WTC11 (cell line): ENCODE measurements at regions not wholly inside any gene's neighbourhood (a gene's known extent, or its start where the extent isn't known, plus 50 kb on each side); places are given as distances from the start of the nearest gene placed in this dataset.

Source experiments
- ATAC-seq: fragments of 200-7000 bp; cut with Tn5 transposase; 2 replicates; pipeline ENCODE4 v1.10.0; 2021; ENCODE audit warnings: mild to moderate bottlenecking, moderate library complexity
- CTCF ChIA-PET: fragments of 300-600 bp; sonication (Branson Sonifier 250); formaldehyde crosslinking; loops from one replicate; lab custom pipeline; 2021; ENCODE audit warnings: antibody characterized with exemption; lab: Charles Lee
- POLR2A ChIA-PET: fragments of 350-600 bp; sonication (Branson Sonifier 250); formaldehyde crosslinking; loops from one replicate; lab custom pipeline; 2021; ENCODE audit warnings: antibody characterized with exemption; lab: Charles Lee
- DNase-seq: peaks from one replicate; pipeline ENCODE4 v3.0.0; 2021; ENCODE audit warnings: low spot score
- H3K27ac Mint-ChIP-seq: 2 replicates; pipeline ENCODE4 v1.8.0; 2021; ENCODE audit warnings: mixed read lengths
- H3K27me3 Mint-ChIP-seq: 2 replicates; pipeline ENCODE4 v1.8.0; 2021; ENCODE audit warnings: low read depth, mild to moderate bottlenecking, moderate library complexity, mixed read lengths
- H3K36me3 Mint-ChIP-seq: 2 replicates; pipeline ENCODE4 v1.8.0; 2021; ENCODE audit warnings: mixed read lengths
- H3K4me1 Mint-ChIP-seq: 2 replicates; pipeline ENCODE4 v1.8.0; 2022; ENCODE audit warnings: mixed read lengths
- H3K4me3 Mint-ChIP-seq: 2 replicates; pipeline ENCODE4 v1.8.0; 2021; ENCODE audit warnings: mild to moderate bottlenecking, moderate library complexity, mixed read lengths
- H3K9me3 Mint-ChIP-seq: 2 replicates; pipeline ENCODE4 v1.8.0; 2021; ENCODE audit warnings: mixed read lengths
- CBFB ChIP-seq: sonication (generic); formaldehyde crosslinking; IDR thresholded peaks from 2 replicates; pipeline ENCODE4 v1.8.1; 2022; ENCODE audit warnings: mild to moderate bottlenecking, low read depth, missing genetic modification reagents
- ESRRA ChIP-seq: sonication (generic); formaldehyde crosslinking; IDR thresholded peaks from 2 replicates; pipeline ENCODE4 v1.8.1; 2022; ENCODE audit warnings: mild to moderate bottlenecking, missing genetic modification reagents, borderline replicate concordance
- FOXJ3 ChIP-seq: sonication (generic); formaldehyde crosslinking; IDR thresholded peaks from 2 replicates; pipeline ENCODE4 v1.9.0; 2021; ENCODE audit warnings: missing genetic modification reagents, mild to moderate bottlenecking, borderline replicate concordance
- MYBL2 ChIP-seq: sonication (generic); formaldehyde crosslinking; IDR thresholded peaks from 2 replicates; pipeline ENCODE4 v1.8.1; 2023; ENCODE audit warnings: mild to moderate bottlenecking, moderate library complexity, missing genetic modification reagents
- NFATC4 ChIP-seq: fragments of 250-450 bp; sonication (Bioruptor Pico); IDR thresholded peaks from 2 replicates; pipeline ENCODE4 v1.9.0; 2021; ENCODE audit warnings: mild to moderate bottlenecking
- NFE2L1 ChIP-seq: sonication (generic); formaldehyde crosslinking; IDR thresholded peaks from 2 replicates; pipeline ENCODE4 v1.8.1; 2023; ENCODE audit warnings: missing genetic modification reagents
- OVOL2 ChIP-seq: fragments of 250-450 bp; sonication (Bioruptor Pico); IDR thresholded peaks from 2 replicates; pipeline ENCODE4 v1.9.0; 2021; ENCODE audit warnings: mild to moderate bottlenecking, borderline replicate concordance
- RELA ChIP-seq: sonication (generic); formaldehyde crosslinking; IDR thresholded peaks from 2 replicates; pipeline ENCODE4 v1.8.1; 2022; ENCODE audit warnings: missing genetic modification reagents, mild to moderate bottlenecking, borderline replicate concordance
- TEAD1 ChIP-seq: sonication (generic); formaldehyde crosslinking; IDR thresholded peaks from 2 replicates; pipeline ENCODE4 v1.8.0; 2022; ENCODE audit warnings: mild to moderate bottlenecking, missing genetic modification reagents
- ZNF219 ChIP-seq: sonication (generic); formaldehyde crosslinking; IDR thresholded peaks from 2 replicates; pipeline ENCODE4 v1.8.0; 2023; ENCODE audit warnings: missing genetic modification reagents, mild to moderate bottlenecking, borderline replicate concordance
- ZNF423 ChIP-seq: fragments of 250-450 bp; sonication (Bioruptor Pico); IDR thresholded peaks from 2 replicates; pipeline ENCODE4 v2.1.2; 2022; ENCODE audit warnings: mild to moderate bottlenecking, moderate library complexity
- ZNF671 ChIP-seq: fragments of 250-450 bp; sonication (Bioruptor Pico); IDR thresholded peaks from 2 replicates; pipeline ENCODE4 v1.8.0; 2021; ENCODE audit warnings: mild to moderate bottlenecking
- TF ChIP-seq, protein P1 (sequence below): sonication (generic); formaldehyde crosslinking; IDR thresholded peaks from 2 replicates; pipeline ENCODE4 v1.8.1; 2022; ENCODE audit warnings: low read depth, mild to moderate bottlenecking, moderate library complexity, missing genetic modification reagents, borderline replicate concordance
- TF ChIP-seq, protein P2 (sequence below): fragments of 250-450 bp; sonication (Bioruptor Pico); IDR thresholded peaks from 2 replicates; pipeline ENCODE4 v1.8.0; 2021; ENCODE audit warnings: mild to moderate bottlenecking
- TF ChIP-seq, protein P3 (sequence below): fragments of 250-450 bp; sonication (Bioruptor Pico); IDR thresholded peaks from 2 replicates; pipeline ENCODE4 v1.9.0; 2021; ENCODE audit warnings: mild to moderate bottlenecking, borderline replicate concordance
- TF ChIP-seq, protein P4 (sequence below): sonication (generic); formaldehyde crosslinking; IDR thresholded peaks from 2 replicates; pipeline ENCODE4 v1.8.1; 2023; ENCODE audit warnings: mild to moderate bottlenecking, missing genetic modification reagents, moderate library complexity
- TF ChIP-seq, protein P5 (sequence below): sonication (generic); formaldehyde crosslinking; IDR thresholded peaks from 2 replicates; pipeline ENCODE4 v1.8.0; 2023; ENCODE audit warnings: missing genetic modification reagents
- TF ChIP-seq, protein P6 (sequence below): fragments of 250-450 bp; sonication (Bioruptor Pico); IDR thresholded peaks from 2 replicates; pipeline ENCODE4 v1.9.0; 2021; ENCODE audit warnings: mild to moderate bottlenecking
- TF ChIP-seq, protein P7 (sequence below): sonication (generic); formaldehyde crosslinking; IDR thresholded peaks from 2 replicates; pipeline ENCODE4 v1.8.1; 2022; ENCODE audit warnings: missing genetic modification reagents, borderline replicate concordance
- TF ChIP-seq, protein P8 (sequence below): fragments of 250-450 bp; sonication (Bioruptor Pico); IDR thresholded peaks from 2 replicates; pipeline ENCODE4 v1.9.0; 2021; ENCODE audit warnings: moderate library complexity, mild to moderate bottlenecking, inconsistent platforms, borderline replicate concordance
- TF ChIP-seq, protein P9 (sequence below): fragments of 250-450 bp; sonication (Bioruptor Pico); IDR thresholded peaks from 2 replicates; pipeline ENCODE4 v2.1.2; 2022; ENCODE audit warnings: mild to moderate bottlenecking, moderate library complexity

DNA sequence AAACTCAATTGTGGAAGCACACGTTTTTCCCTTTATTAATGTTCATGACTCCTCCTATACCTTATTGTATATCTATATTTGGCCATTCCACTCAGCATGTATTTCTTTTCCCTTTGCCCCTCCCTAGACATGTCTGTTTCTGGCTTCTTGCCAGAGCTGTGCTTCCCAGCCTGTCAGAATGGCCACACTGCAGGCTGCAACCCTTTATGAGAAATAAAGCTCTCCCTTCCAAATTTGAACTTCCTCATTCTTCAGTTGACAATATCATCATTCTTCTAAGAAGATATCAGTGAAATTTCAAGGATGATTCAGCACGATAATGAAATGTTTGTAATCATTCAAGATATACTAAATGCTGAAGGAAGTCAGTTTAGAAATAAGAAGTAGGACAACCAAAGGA, 107.6 kb upstream of the PRSS3 start (continued):
- TF ChIP-seq ZNF671 (CRISPR knock-in tag) (no peak), MYBL2 (CRISPR knock-in tag) (no peak)

DNA sequence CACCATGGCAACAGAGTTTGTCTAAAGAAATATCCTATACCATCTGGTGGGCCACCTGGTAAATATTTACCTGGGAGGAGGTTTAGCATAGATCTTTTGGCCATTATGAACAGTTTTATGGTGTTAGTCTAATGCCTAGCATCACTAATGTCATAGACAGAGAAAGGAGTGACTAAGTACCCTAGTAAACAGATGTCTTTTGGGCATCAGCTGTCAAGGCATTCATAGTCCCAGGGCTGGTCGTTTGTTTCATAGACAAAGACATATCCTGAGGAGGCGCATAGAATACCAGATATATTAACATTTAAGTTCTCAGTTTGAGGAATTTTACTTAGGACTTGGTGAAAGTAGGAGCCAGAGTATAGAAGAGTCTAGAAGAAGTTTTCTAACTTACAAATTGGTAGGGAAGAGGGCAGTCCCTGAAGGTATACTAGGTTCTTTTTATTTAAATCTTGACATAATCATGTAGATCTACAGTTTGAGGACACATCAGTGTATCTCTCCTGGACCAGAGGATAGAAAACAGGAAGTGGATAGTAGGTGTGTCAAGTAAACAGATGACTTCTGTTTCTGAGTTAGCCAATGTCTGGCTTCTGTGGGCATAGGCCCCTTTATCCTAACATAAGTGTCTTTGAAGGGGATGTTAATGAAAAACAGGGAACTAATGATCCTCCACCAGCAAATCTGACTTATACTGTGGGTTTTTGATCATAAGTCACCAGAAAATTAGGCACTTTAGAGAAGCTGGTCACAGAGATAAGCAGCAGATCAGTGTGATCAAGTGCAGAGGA, 105.0 kb upstream of the PRSS3 start:
- Mint-ChIP-seq H3K27me3 (peaks cover 21% of the 10 kb centered on the region), H3K9me3 (no peaks in the 10 kb centered on the region), H3K36me3 (no peaks in the 10 kb centered on the region), H3K4me3 (no peak overlapping the region), H3K4me1 (no peaks in the 10 kb centered on the region), H3K27ac (no peak overlapping the region)
- no peak for DNase-seq
- no peak for ATAC-seq
- ChIA-PET CTCF (no interaction called here), POLR2A (no interaction called here)
- TF ChIP-seq, protein P1, sequence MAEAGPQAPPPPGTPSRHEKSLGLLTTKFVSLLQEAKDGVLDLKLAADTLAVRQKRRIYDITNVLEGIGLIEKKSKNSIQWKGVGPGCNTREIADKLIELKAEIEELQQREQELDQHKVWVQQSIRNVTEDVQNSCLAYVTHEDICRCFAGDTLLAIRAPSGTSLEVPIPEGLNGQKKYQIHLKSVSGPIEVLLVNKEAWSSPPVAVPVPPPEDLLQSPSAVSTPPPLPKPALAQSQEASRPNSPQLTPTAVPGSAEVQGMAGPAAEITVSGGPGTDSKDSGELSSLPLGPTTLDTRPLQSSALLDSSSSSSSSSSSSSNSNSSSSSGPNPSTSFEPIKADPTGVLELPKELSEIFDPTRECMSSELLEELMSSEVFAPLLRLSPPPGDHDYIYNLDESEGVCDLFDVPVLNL = no peak
- TF ChIP-seq RELA (no peak), NFATC4 (CRISPR knock-in tag) (no peak), OVOL2 (CRISPR knock-in tag) (no peak), ZNF219 (no peak), FOXJ3 (no peak), CBFB (CRISPR knock-in tag) (no peak), ZNF423 (CRISPR knock-in tag) (no peak)
- TF ChIP-seq, protein P2, sequence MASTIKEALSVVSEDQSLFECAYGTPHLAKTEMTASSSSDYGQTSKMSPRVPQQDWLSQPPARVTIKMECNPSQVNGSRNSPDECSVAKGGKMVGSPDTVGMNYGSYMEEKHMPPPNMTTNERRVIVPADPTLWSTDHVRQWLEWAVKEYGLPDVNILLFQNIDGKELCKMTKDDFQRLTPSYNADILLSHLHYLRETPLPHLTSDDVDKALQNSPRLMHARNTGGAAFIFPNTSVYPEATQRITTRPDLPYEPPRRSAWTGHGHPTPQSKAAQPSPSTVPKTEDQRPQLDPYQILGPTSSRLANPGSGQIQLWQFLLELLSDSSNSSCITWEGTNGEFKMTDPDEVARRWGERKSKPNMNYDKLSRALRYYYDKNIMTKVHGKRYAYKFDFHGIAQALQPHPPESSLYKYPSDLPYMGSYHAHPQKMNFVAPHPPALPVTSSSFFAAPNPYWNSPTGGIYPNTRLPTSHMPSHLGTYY (CRISPR knock-in tag) = no peak
- TF ChIP-seq, protein P3, sequence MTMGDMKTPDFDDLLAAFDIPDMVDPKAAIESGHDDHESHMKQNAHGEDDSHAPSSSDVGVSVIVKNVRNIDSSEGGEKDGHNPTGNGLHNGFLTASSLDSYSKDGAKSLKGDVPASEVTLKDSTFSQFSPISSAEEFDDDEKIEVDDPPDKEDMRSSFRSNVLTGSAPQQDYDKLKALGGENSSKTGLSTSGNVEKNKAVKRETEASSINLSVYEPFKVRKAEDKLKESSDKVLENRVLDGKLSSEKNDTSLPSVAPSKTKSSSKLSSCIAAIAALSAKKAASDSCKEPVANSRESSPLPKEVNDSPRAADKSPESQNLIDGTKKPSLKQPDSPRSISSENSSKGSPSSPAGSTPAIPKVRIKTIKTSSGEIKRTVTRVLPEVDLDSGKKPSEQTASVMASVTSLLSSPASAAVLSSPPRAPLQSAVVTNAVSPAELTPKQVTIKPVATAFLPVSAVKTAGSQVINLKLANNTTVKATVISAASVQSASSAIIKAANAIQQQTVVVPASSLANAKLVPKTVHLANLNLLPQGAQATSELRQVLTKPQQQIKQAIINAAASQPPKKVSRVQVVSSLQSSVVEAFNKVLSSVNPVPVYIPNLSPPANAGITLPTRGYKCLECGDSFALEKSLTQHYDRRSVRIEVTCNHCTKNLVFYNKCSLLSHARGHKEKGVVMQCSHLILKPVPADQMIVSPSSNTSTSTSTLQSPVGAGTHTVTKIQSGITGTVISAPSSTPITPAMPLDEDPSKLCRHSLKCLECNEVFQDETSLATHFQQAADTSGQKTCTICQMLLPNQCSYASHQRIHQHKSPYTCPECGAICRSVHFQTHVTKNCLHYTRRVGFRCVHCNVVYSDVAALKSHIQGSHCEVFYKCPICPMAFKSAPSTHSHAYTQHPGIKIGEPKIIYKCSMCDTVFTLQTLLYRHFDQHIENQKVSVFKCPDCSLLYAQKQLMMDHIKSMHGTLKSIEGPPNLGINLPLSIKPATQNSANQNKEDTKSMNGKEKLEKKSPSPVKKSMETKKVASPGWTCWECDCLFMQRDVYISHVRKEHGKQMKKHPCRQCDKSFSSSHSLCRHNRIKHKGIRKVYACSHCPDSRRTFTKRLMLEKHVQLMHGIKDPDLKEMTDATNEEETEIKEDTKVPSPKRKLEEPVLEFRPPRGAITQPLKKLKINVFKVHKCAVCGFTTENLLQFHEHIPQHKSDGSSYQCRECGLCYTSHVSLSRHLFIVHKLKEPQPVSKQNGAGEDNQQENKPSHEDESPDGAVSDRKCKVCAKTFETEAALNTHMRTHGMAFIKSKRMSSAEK (CRISPR knock-in tag) = no peak
- TF ChIP-seq, protein P4, sequence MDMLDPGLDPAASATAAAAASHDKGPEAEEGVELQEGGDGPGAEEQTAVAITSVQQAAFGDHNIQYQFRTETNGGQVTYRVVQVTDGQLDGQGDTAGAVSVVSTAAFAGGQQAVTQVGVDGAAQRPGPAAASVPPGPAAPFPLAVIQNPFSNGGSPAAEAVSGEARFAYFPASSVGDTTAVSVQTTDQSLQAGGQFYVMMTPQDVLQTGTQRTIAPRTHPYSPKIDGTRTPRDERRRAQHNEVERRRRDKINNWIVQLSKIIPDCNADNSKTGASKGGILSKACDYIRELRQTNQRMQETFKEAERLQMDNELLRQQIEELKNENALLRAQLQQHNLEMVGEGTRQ (CRISPR knock-in tag) = no peak
- TF ChIP-seq, protein P5, sequence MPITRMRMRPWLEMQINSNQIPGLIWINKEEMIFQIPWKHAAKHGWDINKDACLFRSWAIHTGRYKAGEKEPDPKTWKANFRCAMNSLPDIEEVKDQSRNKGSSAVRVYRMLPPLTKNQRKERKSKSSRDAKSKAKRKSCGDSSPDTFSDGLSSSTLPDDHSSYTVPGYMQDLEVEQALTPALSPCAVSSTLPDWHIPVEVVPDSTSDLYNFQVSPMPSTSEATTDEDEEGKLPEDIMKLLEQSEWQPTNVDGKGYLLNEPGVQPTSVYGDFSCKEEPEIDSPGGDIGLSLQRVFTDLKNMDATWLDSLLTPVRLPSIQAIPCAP = no peak
- TF ChIP-seq, protein P6, sequence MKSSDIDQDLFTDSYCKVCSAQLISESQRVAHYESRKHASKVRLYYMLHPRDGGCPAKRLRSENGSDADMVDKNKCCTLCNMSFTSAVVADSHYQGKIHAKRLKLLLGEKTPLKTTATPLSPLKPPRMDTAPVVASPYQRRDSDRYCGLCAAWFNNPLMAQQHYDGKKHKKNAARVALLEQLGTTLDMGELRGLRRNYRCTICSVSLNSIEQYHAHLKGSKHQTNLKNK = no peak

DNA sequence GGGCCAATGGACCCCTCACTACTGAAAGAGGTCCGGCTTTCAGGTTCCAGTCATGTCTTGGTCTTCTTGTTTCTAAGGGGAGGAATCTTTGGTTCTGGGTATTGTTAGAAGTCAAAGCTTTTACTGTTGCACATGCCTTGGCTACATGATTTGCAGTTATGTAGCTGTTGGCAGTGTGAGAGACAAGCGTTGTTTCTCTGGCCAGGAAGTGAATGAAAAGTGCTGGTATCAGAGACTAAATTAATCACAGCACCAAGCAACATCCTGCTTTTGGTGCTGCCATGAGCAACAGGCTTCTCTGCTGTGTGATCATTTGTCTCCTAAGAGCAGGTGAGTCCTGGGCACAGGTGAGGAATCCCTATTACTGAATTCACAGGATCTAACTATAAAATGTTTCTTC, 100.1 kb upstream of the PRSS3 start:
- CTCF ChIA-PET = interaction anchor here (1.8 kb wide), 1 partner anchor 26 kb away, joined by 5 read pairs; no protein-coding TSS in a partner anchor
- no peaks in the 10 kb centered on the region; the same call in 1 of the 2 replicates for H3K9me3 Mint-ChIP-seq
- H3K27me3 Mint-ChIP-seq = peaks cover 21% of the 10 kb centered on the region
- TF ChIP-seq, protein P7, sequence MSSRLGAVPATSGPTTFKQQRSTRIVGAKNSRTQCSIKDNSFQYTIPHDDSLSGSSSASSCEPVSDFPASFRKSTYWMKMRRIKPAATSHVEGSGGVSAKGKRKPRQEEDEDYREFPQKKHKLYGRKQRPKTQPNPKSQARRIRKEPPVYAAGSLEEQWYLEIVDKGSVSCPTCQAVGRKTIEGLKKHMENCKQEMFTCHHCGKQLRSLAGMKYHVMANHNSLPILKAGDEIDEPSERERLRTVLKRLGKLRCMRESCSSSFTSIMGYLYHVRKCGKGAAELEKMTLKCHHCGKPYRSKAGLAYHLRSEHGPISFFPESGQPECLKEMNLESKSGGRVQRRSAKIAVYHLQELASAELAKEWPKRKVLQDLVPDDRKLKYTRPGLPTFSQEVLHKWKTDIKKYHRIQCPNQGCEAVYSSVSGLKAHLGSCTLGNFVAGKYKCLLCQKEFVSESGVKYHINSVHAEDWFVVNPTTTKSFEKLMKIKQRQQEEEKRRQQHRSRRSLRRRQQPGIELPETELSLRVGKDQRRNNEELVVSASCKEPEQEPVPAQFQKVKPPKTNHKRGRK = no peak
- TF ChIP-seq, protein P8, sequence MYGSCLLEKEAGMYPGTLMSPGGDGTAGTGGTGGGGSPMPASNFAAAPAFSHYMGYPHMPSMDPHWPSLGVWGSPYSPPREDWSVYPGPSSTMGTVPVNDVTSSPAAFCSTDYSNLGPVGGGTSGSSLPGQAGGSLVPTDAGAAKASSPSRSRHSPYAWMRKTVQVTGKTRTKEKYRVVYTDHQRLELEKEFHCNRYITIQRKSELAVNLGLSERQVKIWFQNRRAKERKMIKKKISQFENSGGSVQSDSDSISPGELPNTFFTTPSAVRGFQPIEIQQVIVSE (CRISPR knock-in tag) = no peak
- TF ChIP-seq ESRRA = no peak
- TF ChIP-seq TEAD1 (CRISPR knock-in tag) = no peak
- no peak for TF ChIP-seq NFE2L1 (CRISPR knock-in tag)
- TF ChIP-seq, protein P9, sequence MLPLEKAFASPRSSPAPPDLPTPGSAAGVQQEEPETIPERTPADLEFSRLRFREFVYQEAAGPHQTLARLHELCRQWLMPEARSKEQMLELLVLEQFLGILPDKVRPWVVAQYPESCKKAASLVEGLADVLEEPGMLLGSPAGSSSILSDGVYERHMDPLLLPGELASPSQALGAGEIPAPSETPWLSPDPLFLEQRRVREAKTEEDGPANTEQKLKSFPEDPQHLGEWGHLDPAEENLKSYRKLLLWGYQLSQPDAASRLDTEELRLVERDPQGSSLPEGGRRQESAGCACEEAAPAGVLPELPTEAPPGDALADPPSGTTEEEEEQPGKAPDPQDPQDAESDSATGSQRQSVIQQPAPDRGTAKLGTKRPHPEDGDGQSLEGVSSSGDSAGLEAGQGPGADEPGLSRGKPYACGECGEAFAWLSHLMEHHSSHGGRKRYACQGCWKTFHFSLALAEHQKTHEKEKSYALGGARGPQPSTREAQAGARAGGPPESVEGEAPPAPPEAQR (CRISPR knock-in tag) = no peak
- no peak for TF ChIP-seq NFATC4 (CRISPR knock-in tag)

More for the DNA sequence above, 100.1 kb upstream of the PRSS3 start:
- ATAC-seq (no peak), DNase-seq (no peak)
- no peaks in the 10 kb centered on the region for H3K36me3 Mint-ChIP-seq
- no peak overlapping the region for H3K4me3 Mint-ChIP-seq
- H3K27ac Mint-ChIP-seq = no peak overlapping the region
- POLR2A ChIA-PET = no interaction called here
- peaks cover 17% of the 10 kb centered on the region for H3K4me1 Mint-ChIP-seq
